Caco-2 (cell line): ENCODE measurements at regions not wholly inside any gene's neighbourhood (a gene's known extent, or its start where the extent isn't known, plus 50 kb on each side); places are given as distances from the start of the nearest gene placed in this dataset.

Source experiments
- BruUV-seq: library from RNA; stranded (reverse); fragments of 400-500 nt; replicated peaks from 2 replicates; lab custom pipeline; 2021; lab: Mats Ljungman, UMichigan
- CTCF ChIA-PET: fragments of 300-600 bp; sonication (Branson Sonifier 250); formaldehyde crosslinking; loops from one replicate; lab custom pipeline; 2022; ENCODE audit warnings: antibody characterized with exemption; lab: Charles Lee
- POLR2A ChIA-PET: fragments of 300-600 bp; sonication (Branson Sonifier 250); formaldehyde crosslinking; loops from one replicate; lab custom pipeline; 2022; ENCODE audit warnings: antibody characterized with exemption; lab: Charles Lee
- DNase-seq, 2 experiments: peaks; one replicate each; pipeline versions ENCODE4 v3.0.0 to v3.0.0-alpha.2; 2020 to 2022
- H3K27me3 ChIP-seq: replicated peaks from 2 replicates; pipeline ENCODE4 v1.6.0; 2011; ENCODE audit warnings: low read length; ENCODE audit not compliant: control insufficient read depth, insufficient read depth
- H3K36me3 ChIP-seq: 2 replicates; pipeline ENCODE4 v1.5.1; 2011; ENCODE audit warnings: low read length; ENCODE audit not compliant: control insufficient read depth, insufficient read depth
- H3K4me1 ChIP-seq: fragments of 250-450 bp; sonication (Bioruptor Pico); 2 replicates; pipeline ENCODE4 v1.5.1; 2020; ENCODE audit warnings: mild to moderate bottlenecking
- H3K4me3 ChIP-seq: 2 replicates; pipeline ENCODE4 v1.5.1; 2011; ENCODE audit warnings: low read depth, mild to moderate bottlenecking, control low read depth, low read length
- H3K9me3 ChIP-seq: fragments of 250-450 bp; sonication (Bioruptor Pico); 2 replicates; pipeline ENCODE4 v1.5.1; 2020; ENCODE audit warnings: mild to moderate bottlenecking, moderate library complexity
- H3K27ac Mint-ChIP-seq: one replicate; pipeline ENCODE4 v1.8.0; 2022; ENCODE audit warnings: mixed read lengths; ENCODE audit not compliant: unreplicated experiment
- H3K27me3 Mint-ChIP-seq: one replicate; pipeline ENCODE4 v1.8.0; 2022; ENCODE audit warnings: mixed read lengths; ENCODE audit not compliant: insufficient read depth, unreplicated experiment
- H3K36me3 Mint-ChIP-seq: one replicate; pipeline ENCODE4 v1.8.0; 2022; ENCODE audit warnings: mild to moderate bottlenecking, mixed read lengths; ENCODE audit not compliant: insufficient read depth, unreplicated experiment
- H3K4me1 Mint-ChIP-seq: one replicate; pipeline ENCODE4 v1.8.0; 2022; ENCODE audit warnings: low read depth, mixed read lengths; ENCODE audit not compliant: unreplicated experiment
- H3K4me3 Mint-ChIP-seq: one replicate; pipeline ENCODE4 v1.8.0; 2022; ENCODE audit warnings: mild to moderate bottlenecking, moderate library complexity, mixed read lengths; ENCODE audit not compliant: unreplicated experiment
- H3K9me3 Mint-ChIP-seq: one replicate; pipeline ENCODE4 v1.8.0; 2022; ENCODE audit warnings: mixed read lengths; ENCODE audit not compliant: unreplicated experiment
- intact Hi-C: fragments of 100-400 bp; cut with micrococcal nuclease; formaldehyde crosslinking; loops from one replicate; pipeline ENCODE4 v1.10.0; 2022; ENCODE audit not compliant: unreplicated experiment
- TF ChIP-seq, protein P1 (sequence below), 2 experiments: fragments of 200-600 bp in 1 of 2; IDR thresholded peaks; 1 replicate in 1 of 2; 2 replicates in 1 of 2; pipeline versions ENCODE4 v1.5.1 to v1.8.0; 2011 to 2022; ENCODE audit warnings: antibody characterized with exemption in 1 of 2, control low read depth in 1 of 2, inconsistent platforms in 1 of 2, low read depth in 1 of 2, low read length in 1 of 2, mild to moderate bottlenecking in 1 of 2, moderate library complexity in 1 of 2; ENCODE audit not compliant: insufficient read depth in 1 of 2, severe bottlenecking in 1 of 2, unreplicated experiment in 1 of 2

DNA sequence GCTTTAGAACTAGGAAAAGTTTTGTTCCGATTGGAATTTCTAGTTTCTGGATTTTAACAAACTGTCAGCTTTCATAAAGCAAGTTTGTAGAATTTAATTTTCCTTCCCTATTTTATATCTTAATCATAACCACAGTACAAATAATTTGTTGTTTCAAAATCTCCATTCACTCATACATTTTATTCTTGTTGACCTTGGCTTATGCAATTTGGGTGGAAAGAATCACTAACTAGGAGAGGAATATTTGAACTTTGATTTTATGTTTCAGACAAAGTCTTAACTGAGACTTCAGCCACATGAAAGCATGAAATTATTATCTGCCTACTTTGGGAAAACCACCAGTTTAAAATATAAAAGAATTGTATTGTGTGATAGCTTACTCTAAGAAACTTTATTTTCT lies 427.9 kb downstream of the SPRY1 start:
- POLR2A ChIA-PET: no interaction called here
- Mint-ChIP-seq H3K9me3 (no peaks in the 10 kb centered on the region), H3K36me3 (no peaks in the 10 kb centered on the region), H3K27ac (no peak overlapping the region), H3K4me1 (peaks cover 3% of the 10 kb centered on the region), H3K27me3 (no peaks in the 10 kb centered on the region), H3K4me3 (no peak overlapping the region)
- CTCF ChIA-PET: no interaction called here
- DNase-seq: no peak
- Histone ChIP-seq H3K4me1 (no peaks in the 10 kb centered on the region), H3K36me3 (no peaks in the 10 kb centered on the region), H3K27me3 (no peaks in the 10 kb centered on the region), H3K9me3 (no peaks in the 10 kb centered on the region), H3K4me3 (no peak overlapping the region)
- intact Hi-C loops: no loop called here
- no TSS peak for BruUV-seq
- TF ChIP-seq, protein P1, sequence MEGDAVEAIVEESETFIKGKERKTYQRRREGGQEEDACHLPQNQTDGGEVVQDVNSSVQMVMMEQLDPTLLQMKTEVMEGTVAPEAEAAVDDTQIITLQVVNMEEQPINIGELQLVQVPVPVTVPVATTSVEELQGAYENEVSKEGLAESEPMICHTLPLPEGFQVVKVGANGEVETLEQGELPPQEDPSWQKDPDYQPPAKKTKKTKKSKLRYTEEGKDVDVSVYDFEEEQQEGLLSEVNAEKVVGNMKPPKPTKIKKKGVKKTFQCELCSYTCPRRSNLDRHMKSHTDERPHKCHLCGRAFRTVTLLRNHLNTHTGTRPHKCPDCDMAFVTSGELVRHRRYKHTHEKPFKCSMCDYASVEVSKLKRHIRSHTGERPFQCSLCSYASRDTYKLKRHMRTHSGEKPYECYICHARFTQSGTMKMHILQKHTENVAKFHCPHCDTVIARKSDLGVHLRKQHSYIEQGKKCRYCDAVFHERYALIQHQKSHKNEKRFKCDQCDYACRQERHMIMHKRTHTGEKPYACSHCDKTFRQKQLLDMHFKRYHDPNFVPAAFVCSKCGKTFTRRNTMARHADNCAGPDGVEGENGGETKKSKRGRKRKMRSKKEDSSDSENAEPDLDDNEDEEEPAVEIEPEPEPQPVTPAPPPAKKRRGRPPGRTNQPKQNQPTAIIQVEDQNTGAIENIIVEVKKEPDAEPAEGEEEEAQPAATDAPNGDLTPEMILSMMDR (IDR thresholded peaks at IDR 0.05; ENCODE audit: insufficient read depth in 1 of 2, low read depth in 1 of 2, low read length in 1 of 2, severe bottlenecking in 1 of 2, unreplicated experiment in 1 of 2): no peak

- no peaks in the 10 kb centered on the region for H3K36me3 ChIP-seq
- ChIA-PET POLR2A (no interaction called here), CTCF (no interaction called here)
- Mint-ChIP-seq H3K9me3 (no peaks in the 10 kb centered on the region), H3K4me1 (no peaks in the 10 kb centered on the region), H3K36me3 (no peaks in the 10 kb centered on the region), H3K27ac (no peak overlapping the region), H3K27me3 (no peaks in the 10 kb centered on the region), H3K4me3 (no peak overlapping the region)
- H3K9me3 ChIP-seq: no peaks in the 10 kb centered on the region
- TF ChIP-seq, protein P1 (IDR thresholded peaks at IDR 0.05; ENCODE audit: insufficient read depth in 1 of 2, low read depth in 1 of 2, low read length in 1 of 2, severe bottlenecking in 1 of 2, unreplicated experiment in 1 of 2): no peak
- DNase-seq: no peak
- intact Hi-C loops: no loop called here
- BruUV-seq: no TSS peak
- no peak overlapping the region for H3K4me3 ChIP-seq
- H3K4me1 ChIP-seq: no peaks in the 10 kb centered on the region
- H3K27me3 ChIP-seq: no peaks in the 10 kb centered on the region
Measured at GRCh38 chr4:123825596-123826291, 429.1 kb downstream of the SPRY1 start.

DNA sequence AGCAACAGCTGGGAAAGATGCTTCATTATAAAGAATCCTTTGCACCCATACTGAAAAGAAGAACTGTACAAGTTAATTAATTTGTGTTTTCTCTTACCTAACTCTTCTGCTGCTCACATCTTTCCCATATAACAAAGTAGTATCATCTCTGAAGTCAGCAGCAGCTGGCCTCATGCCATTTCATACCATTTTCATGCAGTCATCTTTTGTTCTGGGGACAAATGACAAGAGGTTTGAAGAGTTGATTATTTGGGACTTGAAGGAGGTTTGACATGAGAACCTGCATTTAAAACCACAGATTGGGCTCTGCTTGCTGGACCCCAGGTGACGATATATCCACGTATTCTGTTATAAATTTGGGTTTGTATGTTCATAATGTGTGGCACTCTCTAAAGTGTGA lies 430.3 kb downstream of the SPRY1 start:
- Histone ChIP-seq H3K36me3 (no peaks in the 10 kb centered on the region), H3K27me3 (no peaks in the 10 kb centered on the region), H3K9me3 (no peaks in the 10 kb centered on the region), H3K4me1 (no peaks in the 10 kb centered on the region), H3K4me3 (no peak overlapping the region)
- CTCF ChIA-PET: no interaction called here
- Mint-ChIP-seq H3K36me3 (no peaks in the 10 kb centered on the region), H3K27me3 (no peaks in the 10 kb centered on the region), H3K27ac (no peak overlapping the region), H3K4me3 (no peak overlapping the region), H3K4me1 (no peaks in the 10 kb centered on the region), H3K9me3 (no peaks in the 10 kb centered on the region)
- intact Hi-C loops: no loop called here
- TF ChIP-seq, protein P1 (IDR thresholded peaks at IDR 0.05; ENCODE audit: insufficient read depth in 1 of 2, low read depth in 1 of 2, low read length in 1 of 2, severe bottlenecking in 1 of 2, unreplicated experiment in 1 of 2): no peak
- POLR2A ChIA-PET: no interaction called here
- no TSS peak for BruUV-seq
- DNase-seq: no peak
